ENCODE measurements at regions not wholly inside any gene's neighbourhood (a gene's known extent, or its start where the extent isn't known, plus 50 kb on each side); places are given as distances from the start of the nearest gene placed in this dataset.

DNA sequence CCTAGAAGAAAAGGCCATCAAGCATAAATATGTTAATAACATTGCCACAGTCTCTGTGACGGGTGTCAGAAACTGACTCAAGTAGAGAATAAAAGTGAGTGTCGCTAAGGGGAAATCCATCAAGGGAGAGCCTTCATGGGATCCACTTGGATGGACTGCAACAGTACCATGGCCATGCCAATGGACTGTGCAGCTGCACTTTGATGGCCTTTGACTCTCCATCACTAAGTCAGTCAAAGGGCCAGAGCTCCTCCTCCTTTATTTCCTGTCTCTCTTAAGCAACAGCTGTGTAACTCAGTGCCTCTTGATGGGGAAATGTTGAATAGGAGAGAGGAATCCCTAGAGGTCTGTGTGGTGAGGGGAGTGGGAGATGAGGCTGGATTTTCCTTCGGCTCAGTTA is 335.2 kb downstream of the BMP4 start:
- Histone ChIP-seq H3K4me3 (replicated peaks in 1 of 4; ENCODE audit: control extremely low read depth in 1 of 4, insufficient read depth in 1 of 4, low read depth in 3 of 4, low read length in 4 of 4) (no peak overlapping the region), H3K9ac (ENCODE audit: insufficient read depth, low read length) (no peak overlapping the region), H3K9me3 (ENCODE audit: control insufficient read depth, insufficient read depth, low read depth, low read length) (no peaks in the 10 kb centered on the region), H3K27me3 (ENCODE audit: control insufficient read depth, insufficient read depth, low read length) (no peaks in the 10 kb centered on the region), H3K27ac (ENCODE audit: insufficient read depth, low read length) (no peak overlapping the region), H3K36me3 (ENCODE audit: control insufficient read depth, insufficient read depth, low read length) (no peaks in the 10 kb centered on the region), H3K4me1 (ENCODE audit: control insufficient read depth, extremely low read depth, insufficient read depth, low read length) (no peaks in the 10 kb centered on the region), H4K20me1 (ENCODE audit: control insufficient read depth, extremely low read depth, insufficient read depth, low read length) (no peaks in the 10 kb centered on the region), H3K4me2 (ENCODE audit: extremely low read depth, insufficient read depth, low read length) (no peak overlapping the region), H3K79me2 (ENCODE audit: control insufficient read depth, insufficient read depth, low read length) (no peaks in the 10 kb centered on the region), H2AFZ (ENCODE audit: low read length) (no peak overlapping the region)
- no peak for DNase-seq (ENCODE audit: low read depth in 2 of 2)
- TF ChIP-seq, protein P1, sequence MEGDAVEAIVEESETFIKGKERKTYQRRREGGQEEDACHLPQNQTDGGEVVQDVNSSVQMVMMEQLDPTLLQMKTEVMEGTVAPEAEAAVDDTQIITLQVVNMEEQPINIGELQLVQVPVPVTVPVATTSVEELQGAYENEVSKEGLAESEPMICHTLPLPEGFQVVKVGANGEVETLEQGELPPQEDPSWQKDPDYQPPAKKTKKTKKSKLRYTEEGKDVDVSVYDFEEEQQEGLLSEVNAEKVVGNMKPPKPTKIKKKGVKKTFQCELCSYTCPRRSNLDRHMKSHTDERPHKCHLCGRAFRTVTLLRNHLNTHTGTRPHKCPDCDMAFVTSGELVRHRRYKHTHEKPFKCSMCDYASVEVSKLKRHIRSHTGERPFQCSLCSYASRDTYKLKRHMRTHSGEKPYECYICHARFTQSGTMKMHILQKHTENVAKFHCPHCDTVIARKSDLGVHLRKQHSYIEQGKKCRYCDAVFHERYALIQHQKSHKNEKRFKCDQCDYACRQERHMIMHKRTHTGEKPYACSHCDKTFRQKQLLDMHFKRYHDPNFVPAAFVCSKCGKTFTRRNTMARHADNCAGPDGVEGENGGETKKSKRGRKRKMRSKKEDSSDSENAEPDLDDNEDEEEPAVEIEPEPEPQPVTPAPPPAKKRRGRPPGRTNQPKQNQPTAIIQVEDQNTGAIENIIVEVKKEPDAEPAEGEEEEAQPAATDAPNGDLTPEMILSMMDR (conservative IDR thresholded peaks at IDR 0.05 in 1 of 2, IDR thresholded peaks at IDR 0.05 in 1 of 2; ENCODE audit: low read depth in 1 of 2, low read length in 2 of 2) = no peak
- no peak for TF ChIP-seq EZH2 (IDR thresholded peaks at IDR 0.05; ENCODE audit: low read length, missing control alignments)

DNA sequence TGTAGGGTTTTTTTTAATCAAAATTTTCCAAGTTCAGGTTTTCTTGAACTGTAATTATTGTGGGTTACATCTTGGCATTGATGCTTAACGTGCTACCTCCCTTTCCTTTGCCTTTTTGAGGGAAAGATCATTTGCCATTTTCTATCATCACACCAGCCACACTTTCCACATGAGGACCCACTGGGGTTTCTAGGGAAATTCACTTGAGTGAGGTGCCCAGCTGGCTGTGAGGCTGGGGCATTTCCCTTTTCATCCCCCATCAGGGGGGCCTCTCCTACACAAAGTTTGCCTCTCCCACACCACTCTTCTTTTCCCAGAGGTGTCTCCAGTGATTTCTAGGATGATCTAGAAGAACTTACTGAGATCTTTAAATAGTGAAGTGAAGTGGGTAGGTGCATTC is 335.7 kb downstream of the BMP4 start:
- no peak overlapping the region for H3K27ac ChIP-seq (ENCODE audit: insufficient read depth, low read length)
- no peak overlapping the region for H3K4me2 ChIP-seq (ENCODE audit: extremely low read depth, insufficient read depth, low read length)
- H3K36me3 ChIP-seq (ENCODE audit: control insufficient read depth, insufficient read depth, low read length) = no peaks in the 10 kb centered on the region

DNA sequence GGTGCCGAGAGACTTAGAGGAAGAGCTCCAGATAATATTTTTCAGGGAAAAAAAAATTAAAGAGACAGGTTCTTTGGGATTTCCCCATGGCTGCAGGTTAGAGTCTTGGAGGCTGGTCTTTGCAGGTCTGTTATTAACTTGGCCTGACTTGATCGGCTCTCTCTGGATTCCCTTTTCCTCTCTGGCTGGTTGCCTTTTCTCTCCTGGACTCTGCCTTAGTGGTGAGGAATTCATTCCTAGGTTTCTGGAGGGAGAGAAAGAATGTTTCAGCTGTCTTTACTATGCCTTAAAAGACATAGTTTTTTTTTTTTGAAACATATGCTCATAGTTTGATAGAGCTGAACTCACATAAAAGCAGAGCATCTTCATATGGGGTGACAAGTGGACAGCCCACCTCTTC is 336.3 kb downstream of the BMP4 start:
- no peaks in the 10 kb centered on the region for H3K4me1 ChIP-seq (ENCODE audit: control insufficient read depth, extremely low read depth, insufficient read depth, low read length)
- H3K27ac ChIP-seq (ENCODE audit: insufficient read depth, low read length) = no peak overlapping the region
- H4K20me1 ChIP-seq (ENCODE audit: control insufficient read depth, extremely low read depth, insufficient read depth, low read length) = no peaks in the 10 kb centered on the region
- no peak overlapping the region for H2AFZ ChIP-seq (ENCODE audit: low read length)
- no peak overlapping the region for H3K4me3 ChIP-seq (replicated peaks in 1 of 4; ENCODE audit: control extremely low read depth in 1 of 4, insufficient read depth in 1 of 4, low read depth in 3 of 4, low read length in 4 of 4)
- TF ChIP-seq EZH2 (IDR thresholded peaks at IDR 0.05; ENCODE audit: low read length, missing control alignments) = no peak
- TF ChIP-seq, protein P1 (conservative IDR thresholded peaks at IDR 0.05 in 1 of 2, IDR thresholded peaks at IDR 0.05 in 1 of 2; ENCODE audit: low read depth in 1 of 2, low read length in 2 of 2) = no peak
- H3K79me2 ChIP-seq (ENCODE audit: control insufficient read depth, insufficient read depth, low read length) = no peaks in the 10 kb centered on the region
- no peaks in the 10 kb centered on the region for H3K9me3 ChIP-seq (ENCODE audit: control insufficient read depth, insufficient read depth, low read depth, low read length)
- no peak overlapping the region for H3K4me2 ChIP-seq (ENCODE audit: extremely low read depth, insufficient read depth, low read length)
- H3K27me3 ChIP-seq (ENCODE audit: control insufficient read depth, insufficient read depth, low read length) = no peaks in the 10 kb centered on the region
- H3K9ac ChIP-seq (ENCODE audit: insufficient read depth, low read length) = no peak overlapping the region
- H3K36me3 ChIP-seq (ENCODE audit: control insufficient read depth, insufficient read depth, low read length) = no peaks in the 10 kb centered on the region
- DNase-seq (ENCODE audit: low read depth in 2 of 2) = peak in 1 of 2 donors; percentile 71

More for the DNA sequence above, 335.7 kb downstream of the BMP4 start:
- no peak for DNase-seq (ENCODE audit: low read depth in 2 of 2)
- TF ChIP-seq, protein P1 (conservative IDR thresholded peaks at IDR 0.05 in 1 of 2, IDR thresholded peaks at IDR 0.05 in 1 of 2; ENCODE audit: low read depth in 1 of 2, low read length in 2 of 2) = no peak
- no peak overlapping the region for H3K9ac ChIP-seq (ENCODE audit: insufficient read depth, low read length)
- H3K27me3 ChIP-seq (ENCODE audit: control insufficient read depth, insufficient read depth, low read length) = no peaks in the 10 kb centered on the region
- no peaks in the 10 kb centered on the region for H3K9me3 ChIP-seq (ENCODE audit: control insufficient read depth, insufficient read depth, low read depth, low read length)
- H3K4me3 ChIP-seq (replicated peaks in 1 of 4; ENCODE audit: control extremely low read depth in 1 of 4, insufficient read depth in 1 of 4, low read depth in 3 of 4, low read length in 4 of 4) = no peak overlapping the region
- no peaks in the 10 kb centered on the region for H3K79me2 ChIP-seq (ENCODE audit: control insufficient read depth, insufficient read depth, low read length)
- no peaks in the 10 kb centered on the region for H3K4me1 ChIP-seq (ENCODE audit: control insufficient read depth, extremely low read depth, insufficient read depth, low read length)
- H4K20me1 ChIP-seq (ENCODE audit: control insufficient read depth, extremely low read depth, insufficient read depth, low read length) = no peaks in the 10 kb centered on the region
- no peak overlapping the region for H2AFZ ChIP-seq (ENCODE audit: low read length)

Data from fibroblast of lung (primary cell).